GM21717 (cell line): ENCODE measurements at regions not wholly inside any gene's neighbourhood (a gene's known extent, or its start where the extent isn't known, plus 50 kb on each side); places are given as distances from the start of the nearest gene placed in this dataset.
"Not testable (repeated sequence)": the region's sequence is repeated elsewhere in the genome, so short reads cannot be mapped to it uniquely, and the experiment has no call there.

Source experiments
- ATAC-seq: cut with Tn5 transposase; IDR thresholded peaks from one replicate; pipeline ENCODE4 v1.9.1; 2021; ENCODE audit warnings: mild to moderate bottlenecking, moderate library complexity; ENCODE audit not compliant: unreplicated experiment

GRCh38 chr7:35908331-35909216 lies 107.7 kb downstream of the SEPTIN7 start:
- no peak for ATAC-seq

GRCh38 chr7:35909870-35910357 lies 109.1 kb downstream of the SEPTIN7 start:
- no peak for ATAC-seq

- not testable (repeated sequence) for ATAC-seq
Observed at GRCh38 chr7:35910621-35911020, 109.8 kb downstream of the SEPTIN7 start.

GRCh38 chr7:35913350-35913749 lies 112.5 kb downstream of the SEPTIN7 start:
- ATAC-seq: not testable (repeated sequence)

GRCh38 chr7:35914214-35914613 lies 113.4 kb downstream of the SEPTIN7 start:
- ATAC-seq: not testable (repeated sequence)

GRCh38 chr7:35915247-35915955 lies 114.5 kb downstream of the SEPTIN7 start:
- ATAC-seq: not testable (repeated sequence)

GRCh38 chr7:35918217-35918616 lies 117.4 kb downstream of the SEPTIN7 start:
- ATAC-seq: not testable (repeated sequence)

GRCh38 chr7:35919607-35920006 lies 118.8 kb downstream of the SEPTIN7 start:
- peak; percentile 45 for ATAC-seq

- not testable (repeated sequence) for ATAC-seq
Observed at GRCh38 chr7:35921338-35921737, 120.5 kb downstream of the SEPTIN7 start.

- not testable (repeated sequence) for ATAC-seq
Observed at GRCh38 chr7:35924668-35925067, 123.8 kb downstream of the SEPTIN7 start.

- not testable (repeated sequence) for ATAC-seq
Observed at GRCh38 chr7:35926966-35927365, 126.1 kb downstream of the SEPTIN7 start.

- ATAC-seq: not testable (repeated sequence)
Observed at GRCh38 chr7:35931134-35931533, 130.3 kb downstream of the SEPTIN7 start.

GRCh38 chr7:35931551-35931950 lies 130.7 kb downstream of the SEPTIN7 start:
- not testable (repeated sequence) for ATAC-seq

GRCh38 chr7:35940695-35941094 lies 139.8 kb downstream of the SEPTIN7 start:
- not testable (repeated sequence) for ATAC-seq

GRCh38 chr7:35945621-35946020 lies 144.8 kb downstream of the SEPTIN7 start:
- not testable (repeated sequence) for ATAC-seq

GRCh38 chr7:35955735-35956134 lies 154.9 kb downstream of the SEPTIN7 start:
- not testable (repeated sequence) for ATAC-seq

GRCh38 chr7:35956988-35957387 lies 156.1 kb downstream of the SEPTIN7 start:
- ATAC-seq: not testable (repeated sequence)

GRCh38 chr7:35961260-35961659 lies 160.4 kb downstream of the SEPTIN7 start:
- not testable (repeated sequence) for ATAC-seq

GRCh38 chr7:35962607-35963006 lies 161.8 kb downstream of the SEPTIN7 start:
- ATAC-seq: not testable (repeated sequence)

GRCh38 chr7:35967366-35968139 lies 166.7 kb downstream of the SEPTIN7 start:
- ATAC-seq: no peak
